ENCODE measurements at regions not wholly inside any gene's neighbourhood (a gene's known extent, or its start where the extent isn't known, plus 50 kb on each side); places are given as distances from the start of the nearest gene placed in this dataset.

DNA sequence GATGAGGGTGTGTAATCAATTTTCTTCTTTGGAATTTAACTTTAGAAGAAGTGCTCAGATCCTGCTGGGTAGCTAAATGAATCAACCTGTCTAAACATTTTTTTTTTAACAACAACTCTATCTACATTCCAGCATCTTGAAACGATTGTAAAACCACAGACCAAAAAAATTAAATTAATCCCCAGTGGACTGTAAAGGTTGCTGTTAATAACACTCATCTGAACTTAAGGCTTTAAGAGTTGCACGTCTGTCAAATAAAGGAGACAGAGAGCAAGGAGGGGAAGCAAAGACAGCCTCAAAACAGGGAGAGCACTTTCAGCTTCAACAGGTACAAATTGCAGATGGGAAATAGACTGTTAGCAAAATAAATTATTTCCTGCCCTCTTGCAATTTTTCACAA, 548.5 kb downstream of the DTWD2 start:
- H3K4me3 ChIP-seq (replicated peaks; ENCODE audit: low read depth, low read length): no peak overlapping the region
- TF ChIP-seq, protein P1, sequence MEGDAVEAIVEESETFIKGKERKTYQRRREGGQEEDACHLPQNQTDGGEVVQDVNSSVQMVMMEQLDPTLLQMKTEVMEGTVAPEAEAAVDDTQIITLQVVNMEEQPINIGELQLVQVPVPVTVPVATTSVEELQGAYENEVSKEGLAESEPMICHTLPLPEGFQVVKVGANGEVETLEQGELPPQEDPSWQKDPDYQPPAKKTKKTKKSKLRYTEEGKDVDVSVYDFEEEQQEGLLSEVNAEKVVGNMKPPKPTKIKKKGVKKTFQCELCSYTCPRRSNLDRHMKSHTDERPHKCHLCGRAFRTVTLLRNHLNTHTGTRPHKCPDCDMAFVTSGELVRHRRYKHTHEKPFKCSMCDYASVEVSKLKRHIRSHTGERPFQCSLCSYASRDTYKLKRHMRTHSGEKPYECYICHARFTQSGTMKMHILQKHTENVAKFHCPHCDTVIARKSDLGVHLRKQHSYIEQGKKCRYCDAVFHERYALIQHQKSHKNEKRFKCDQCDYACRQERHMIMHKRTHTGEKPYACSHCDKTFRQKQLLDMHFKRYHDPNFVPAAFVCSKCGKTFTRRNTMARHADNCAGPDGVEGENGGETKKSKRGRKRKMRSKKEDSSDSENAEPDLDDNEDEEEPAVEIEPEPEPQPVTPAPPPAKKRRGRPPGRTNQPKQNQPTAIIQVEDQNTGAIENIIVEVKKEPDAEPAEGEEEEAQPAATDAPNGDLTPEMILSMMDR (IDR thresholded peaks at IDR 0.05; ENCODE audit: low read length, missing control alignments): no peak
- DNase-seq (ENCODE audit: low read depth): no peak

DNA sequence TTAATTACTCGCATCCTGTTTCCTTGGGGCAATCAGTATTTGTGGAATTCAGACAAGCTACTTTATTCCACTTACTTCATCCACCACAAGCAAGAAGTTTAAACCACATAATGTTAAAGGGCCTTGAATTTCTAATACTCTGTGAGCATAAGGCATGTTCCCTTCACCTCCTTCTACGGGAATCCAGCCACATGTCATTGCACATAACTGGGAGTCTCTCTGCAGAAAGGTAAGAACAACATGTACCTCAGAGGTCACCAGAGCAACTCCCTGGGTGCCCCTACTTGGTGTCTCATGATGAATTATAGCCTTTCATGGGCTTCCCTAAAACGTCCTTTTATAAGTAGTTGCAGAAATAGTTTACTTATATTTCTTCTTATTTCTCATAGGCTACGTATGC, 553.2 kb downstream of the DTWD2 start:
- no peak for DNase-seq (ENCODE audit: low read depth)
- TF ChIP-seq, protein P1 (IDR thresholded peaks at IDR 0.05; ENCODE audit: low read length, missing control alignments): no peak
- H3K4me3 ChIP-seq (replicated peaks; ENCODE audit: low read depth, low read length): no peak overlapping the region

DNA sequence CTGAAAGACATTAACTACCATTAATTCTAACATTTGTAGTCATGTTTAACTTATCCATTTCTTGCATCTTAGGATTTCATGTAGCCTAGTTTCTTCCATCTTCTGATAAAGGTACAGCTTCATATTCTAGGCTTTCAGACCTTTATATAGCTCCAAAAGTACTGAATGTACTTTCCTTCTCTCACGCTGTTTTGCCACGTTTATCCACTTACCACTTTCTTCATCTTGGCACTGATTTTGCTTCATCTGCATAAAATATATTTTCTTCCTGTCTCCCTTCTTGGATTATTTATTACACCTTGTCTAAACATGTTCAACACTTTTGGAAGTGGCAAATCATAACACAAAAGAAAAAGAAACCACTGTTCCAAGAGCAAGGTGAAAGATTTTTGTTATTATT, 553.8 kb downstream of the DTWD2 start:
- H3K4me3 ChIP-seq (replicated peaks; ENCODE audit: low read depth, low read length): no peak overlapping the region
- TF ChIP-seq, protein P1 (IDR thresholded peaks at IDR 0.05; ENCODE audit: low read length, missing control alignments): no peak
- no peak for DNase-seq (ENCODE audit: low read depth)

DNA sequence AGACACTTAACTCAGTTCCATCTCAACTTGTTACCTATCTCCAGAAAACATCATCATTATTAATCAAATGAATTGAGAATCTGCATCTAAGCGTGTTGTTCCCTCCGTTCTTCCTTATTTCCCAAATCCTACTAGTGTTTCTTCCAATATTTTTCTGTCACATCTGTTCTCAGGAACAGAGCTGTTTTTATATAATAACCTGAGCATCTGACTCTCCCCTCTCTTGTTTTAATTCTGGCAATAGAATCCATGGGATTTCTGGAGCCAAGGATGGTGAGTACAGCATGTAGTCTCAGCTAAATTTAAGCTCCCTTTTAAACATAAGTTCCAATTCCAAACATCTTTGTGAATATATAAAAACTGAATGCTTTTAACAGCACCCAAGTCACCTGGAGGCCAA, 558.3 kb downstream of the DTWD2 start:
- DNase-seq (ENCODE audit: low read depth): no peak
- H3K4me3 ChIP-seq (replicated peaks; ENCODE audit: low read depth, low read length): no peak overlapping the region
- TF ChIP-seq, protein P1 (IDR thresholded peaks at IDR 0.05; ENCODE audit: low read length, missing control alignments): no peak

DNA sequence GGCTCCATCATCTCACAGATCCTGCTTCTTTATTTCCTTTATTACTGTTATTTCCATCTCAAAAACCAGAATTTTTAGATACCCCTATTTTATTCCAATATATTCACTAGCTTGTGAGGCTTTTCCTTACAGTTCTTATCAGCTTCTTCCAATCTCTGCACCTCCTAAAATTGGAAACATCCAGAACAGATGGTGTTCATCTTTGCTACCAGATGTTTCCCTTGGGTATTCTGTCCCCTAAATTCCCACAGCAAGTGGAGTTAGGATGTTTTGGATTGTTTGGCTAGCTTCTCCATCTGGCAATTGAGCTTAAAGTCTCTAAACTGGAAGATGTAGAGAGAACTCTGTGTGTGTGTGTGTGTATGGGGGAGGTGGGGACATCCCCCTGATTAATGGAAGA, 580.4 kb downstream of the DTWD2 start:
- no peak for DNase-seq (ENCODE audit: low read depth)
- TF ChIP-seq, protein P1 (IDR thresholded peaks at IDR 0.05; ENCODE audit: low read length, missing control alignments): no peak
- no peak overlapping the region for H3K4me3 ChIP-seq (replicated peaks; ENCODE audit: low read depth, low read length)

DNA sequence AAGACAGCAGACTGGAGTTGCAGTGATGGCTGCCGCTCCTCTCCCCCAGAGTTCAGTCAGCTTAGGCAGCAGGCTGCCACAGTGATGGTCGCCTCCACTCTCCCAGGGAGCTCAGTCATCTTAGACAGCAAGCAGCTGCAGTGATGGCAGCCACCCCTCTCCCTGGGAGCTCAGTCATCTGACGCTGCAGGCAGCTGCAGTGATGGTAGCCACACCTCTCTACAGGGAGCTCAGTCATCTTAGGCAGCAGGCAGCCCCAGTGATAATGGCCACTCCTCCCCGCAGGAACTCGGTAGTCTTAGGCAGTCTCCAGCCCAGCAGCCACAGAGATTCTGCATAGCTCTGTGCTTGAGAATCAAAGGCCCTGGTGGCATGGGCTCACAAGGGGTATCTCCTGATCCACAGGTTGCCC, 582.7 kb downstream of the DTWD2 start:
- H3K4me3 ChIP-seq (replicated peaks; ENCODE audit: low read depth, low read length): no peak overlapping the region
- no peak for DNase-seq (ENCODE audit: low read depth)
- TF ChIP-seq, protein P1 (IDR thresholded peaks at IDR 0.05; ENCODE audit: low read length, missing control alignments): no peak

DNA sequence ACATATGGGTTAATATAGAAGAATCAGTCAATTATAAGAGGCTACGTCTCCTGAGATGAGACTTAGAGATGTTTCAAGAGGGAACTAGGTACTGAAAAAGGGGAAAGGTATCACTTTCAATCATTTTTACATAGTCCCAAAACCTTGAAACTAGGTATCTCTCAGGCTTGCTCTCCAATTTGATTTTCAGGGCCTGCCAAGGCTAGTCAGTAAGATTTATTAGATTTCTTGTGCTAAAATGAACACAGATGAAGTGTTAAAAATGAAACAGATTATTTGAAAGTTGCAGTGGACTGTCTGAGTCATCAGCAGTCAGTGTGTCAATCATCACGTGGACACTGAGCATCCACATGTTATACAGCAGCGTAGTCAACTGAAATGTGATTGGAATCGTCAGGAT, 591.1 kb downstream of the DTWD2 start:
- TF ChIP-seq, protein P1 (IDR thresholded peaks at IDR 0.05; ENCODE audit: low read length, missing control alignments): no peak
- no peak overlapping the region for H3K4me3 ChIP-seq (replicated peaks; ENCODE audit: low read depth, low read length)
- DNase-seq (ENCODE audit: low read depth): no peak
